Neural progenitor cell (in vitro differentiated cells): ENCODE measurements at regions not wholly inside any gene's neighbourhood (a gene's known extent, or its start where the extent isn't known, plus 50 kb on each side); places are given as distances from the start of the nearest gene placed in this dataset.

ENCODE experiments used
- EZH2 ChIP-seq: fragments of 200-600 bp; sonication (generic); IDR thresholded peaks from 2 replicates; pipeline ENCODE4 v1.6.1; 2017; ENCODE audit warnings: antibody characterized with exemption, mild to moderate bottlenecking, moderate library complexity
- TF ChIP-seq, protein P1 (sequence below): fragments of 200-600 bp; sonication (generic); IDR thresholded peaks from 2 replicates; pipeline ENCODE4 v1.5.1; 2017; ENCODE audit warnings: antibody characterized with exemption, mild to moderate bottlenecking

DNA sequence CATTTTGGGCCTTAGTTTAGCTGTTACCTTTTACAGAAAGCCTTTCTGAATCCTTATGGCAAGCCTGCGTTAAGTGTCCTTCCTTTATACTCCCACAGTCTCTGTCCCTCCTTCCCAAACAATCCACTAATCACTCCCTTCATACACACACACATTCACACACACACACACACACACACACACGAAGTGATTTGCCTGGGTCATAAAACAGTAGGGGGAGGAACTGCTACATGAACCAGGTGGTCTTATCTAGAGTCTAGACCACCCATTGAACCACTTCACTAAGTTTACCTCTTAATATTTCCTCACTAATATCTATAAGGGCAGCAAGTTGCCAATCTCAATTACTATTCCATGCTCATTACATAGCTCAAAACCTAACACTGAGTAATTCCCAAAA is 196.7 kb upstream of the GUCY1A2 start:
- TF ChIP-seq, protein P1, sequence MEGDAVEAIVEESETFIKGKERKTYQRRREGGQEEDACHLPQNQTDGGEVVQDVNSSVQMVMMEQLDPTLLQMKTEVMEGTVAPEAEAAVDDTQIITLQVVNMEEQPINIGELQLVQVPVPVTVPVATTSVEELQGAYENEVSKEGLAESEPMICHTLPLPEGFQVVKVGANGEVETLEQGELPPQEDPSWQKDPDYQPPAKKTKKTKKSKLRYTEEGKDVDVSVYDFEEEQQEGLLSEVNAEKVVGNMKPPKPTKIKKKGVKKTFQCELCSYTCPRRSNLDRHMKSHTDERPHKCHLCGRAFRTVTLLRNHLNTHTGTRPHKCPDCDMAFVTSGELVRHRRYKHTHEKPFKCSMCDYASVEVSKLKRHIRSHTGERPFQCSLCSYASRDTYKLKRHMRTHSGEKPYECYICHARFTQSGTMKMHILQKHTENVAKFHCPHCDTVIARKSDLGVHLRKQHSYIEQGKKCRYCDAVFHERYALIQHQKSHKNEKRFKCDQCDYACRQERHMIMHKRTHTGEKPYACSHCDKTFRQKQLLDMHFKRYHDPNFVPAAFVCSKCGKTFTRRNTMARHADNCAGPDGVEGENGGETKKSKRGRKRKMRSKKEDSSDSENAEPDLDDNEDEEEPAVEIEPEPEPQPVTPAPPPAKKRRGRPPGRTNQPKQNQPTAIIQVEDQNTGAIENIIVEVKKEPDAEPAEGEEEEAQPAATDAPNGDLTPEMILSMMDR: no peak
- no peak for TF ChIP-seq EZH2
